ENCODE measurements at regions not wholly inside any gene's neighbourhood (a gene's known extent, or its start where the extent isn't known, plus 50 kb on each side); places are given as distances from the start of the nearest gene placed in this dataset.

- H3K27ac ChIP-seq (replicated peaks), result no peak overlapping the region
- H3K4me3 ChIP-seq, result no peak overlapping the region
- DNase-seq, result no peak
- no peak for TF ChIP-seq CTCF (IDR thresholded peaks at IDR 0.05; ENCODE audit: borderline replicate concordance)
- H3K27me3 ChIP-seq (ENCODE audit: low read depth), result peaks cover 19% of the 10 kb centered on the region
- H3K9me3 ChIP-seq (replicated peaks), result no peaks in the 10 kb centered on the region
- H3K36me3 ChIP-seq, result no peaks in the 10 kb centered on the region
- intact Hi-C loops (cut with micrococcal nuclease), result no loop called here
- no peaks in the 10 kb centered on the region for H3K4me1 ChIP-seq
These were observed 62.2 kb upstream of the PELI2 start for GRCh38 chr14:56056031-56056430.

- TF ChIP-seq CTCF (IDR thresholded peaks at IDR 0.05; ENCODE audit: borderline replicate concordance), result no peak
- Histone ChIP-seq H3K4me3 (no peak overlapping the region), H3K36me3 (no peaks in the 10 kb centered on the region), H3K27me3 (ENCODE audit: low read depth) (peaks cover 19% of the 10 kb centered on the region), H3K27ac (replicated peaks) (no peak overlapping the region), H3K9me3 (replicated peaks) (no peaks in the 10 kb centered on the region), H3K4me1 (no peaks in the 10 kb centered on the region)
- no peak for DNase-seq
- intact Hi-C loops (cut with micrococcal nuclease), result no loop called here
These were observed 61.0 kb upstream of the PELI2 start for GRCh38 chr14:56057071-56057741.

- Histone ChIP-seq H3K4me1 (no peaks in the 10 kb centered on the region), H3K27me3 (ENCODE audit: low read depth) (peaks cover 19% of the 10 kb centered on the region), H3K27ac (replicated peaks) (no peak overlapping the region), H3K9me3 (replicated peaks) (no peaks in the 10 kb centered on the region), H3K36me3 (no peaks in the 10 kb centered on the region), H3K4me3 (no peak overlapping the region)
- no peak for TF ChIP-seq CTCF (IDR thresholded peaks at IDR 0.05; ENCODE audit: borderline replicate concordance)
- intact Hi-C loops (cut with micrococcal nuclease), result no loop called here
- no peak for DNase-seq
These were observed 60.4 kb upstream of the PELI2 start for GRCh38 chr14:56057767-56058166.

- no peak for DNase-seq
- intact Hi-C loops (cut with micrococcal nuclease), result no loop called here
- Histone ChIP-seq H3K27ac (replicated peaks) (no peak overlapping the region), H3K9me3 (replicated peaks) (no peaks in the 10 kb centered on the region), H3K27me3 (ENCODE audit: low read depth) (peaks cover 19% of the 10 kb centered on the region), H3K4me3 (no peak overlapping the region), H3K36me3 (no peaks in the 10 kb centered on the region), H3K4me1 (no peaks in the 10 kb centered on the region)
- no peak for TF ChIP-seq CTCF (IDR thresholded peaks at IDR 0.05; ENCODE audit: borderline replicate concordance)
These were observed 59.2 kb upstream of the PELI2 start for GRCh38 chr14:56059054-56059453.

GRCh38 chr14:56061051-56061450, 57.2 kb upstream of the PELI2 start:
- intact Hi-C loops (cut with micrococcal nuclease), result no loop called here

More at GRCh38 chr14:56061051-56061450, 57.2 kb upstream of the PELI2 start:
- DNase-seq, result no peak
- no peaks in the 10 kb centered on the region for H3K4me1 ChIP-seq
- no peak overlapping the region for H3K4me3 ChIP-seq
- TF ChIP-seq CTCF (IDR thresholded peaks at IDR 0.05; ENCODE audit: borderline replicate concordance), result no peak
- H3K27ac ChIP-seq (replicated peaks), result no peak overlapping the region
- H3K9me3 ChIP-seq (replicated peaks), result no peaks in the 10 kb centered on the region
- H3K27me3 ChIP-seq (ENCODE audit: low read depth), result peaks cover 19% of the 10 kb centered on the region
- no peaks in the 10 kb centered on the region for H3K36me3 ChIP-seq

All from left ventricle myocardium inferior (tissue), 1 donor.